ENCODE measurements at regions not wholly inside any gene's neighbourhood (a gene's known extent, or its start where the extent isn't known, plus 50 kb on each side); places are given as distances from the start of the nearest gene placed in this dataset.

GRCh38 chr11:129252621-129253020, 60.5 kb upstream of the ARHGAP32 start:
- no peaks in the 10 kb centered on the region for H4K20me1 ChIP-seq (ENCODE audit: insufficient read depth)

DNA sequence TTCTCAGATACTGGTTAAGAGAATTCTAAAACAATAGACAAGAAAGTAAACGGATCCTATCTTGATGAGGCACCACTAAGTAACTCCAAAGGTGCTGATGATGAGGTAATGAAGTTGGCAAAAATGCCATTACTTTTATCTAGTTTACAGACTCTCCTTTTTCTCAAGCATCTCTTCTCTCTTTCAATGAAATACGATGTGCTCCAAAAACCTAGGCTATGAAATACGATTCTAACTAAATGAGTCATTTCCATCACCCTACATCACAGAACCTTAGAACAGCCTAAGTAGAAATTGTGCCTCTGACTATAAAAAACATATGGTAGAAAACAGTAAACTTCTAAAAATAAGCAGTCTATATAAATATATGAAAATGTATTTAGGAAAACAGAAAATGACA, 58.9 kb upstream of the ARHGAP32 start:
- Histone ChIP-seq H3K9me3 (ENCODE audit: low read length) (no peaks in the 10 kb centered on the region), H4K20me1 (ENCODE audit: insufficient read depth) (no peaks in the 10 kb centered on the region), H3K9ac (ENCODE audit: low read length) (no peak overlapping the region), H3F3A (ENCODE audit: insufficient read depth, low read length, poor library complexity, severe bottlenecking) (no peaks in the 10 kb centered on the region), H2AFZ (ENCODE audit: low read depth, low read length) (no peak overlapping the region), H3K4me3 (ENCODE audit: low read length) (no peak overlapping the region), H3K27ac (ENCODE audit: low read length) (no peak overlapping the region), H3K9me2 (ENCODE audit: insufficient read depth, low read length) (no peaks in the 10 kb centered on the region), H3K79me2 (replicated peaks; ENCODE audit: insufficient read depth, low read length) (peaks cover 28% of the 10 kb centered on the region), H3K27me3 (ENCODE audit: insufficient read depth, low read depth, low read length) (no peaks in the 10 kb centered on the region), H3K36me3 (ENCODE audit: insufficient read depth, low read length) (no peaks in the 10 kb centered on the region), H3K4me2 (ENCODE audit: low read length) (no peak overlapping the region)
- TF ChIP-seq TAF1 (IDR thresholded peaks at IDR 0.05; ENCODE audit: low read depth) (no peak), EZH2 (IDR thresholded peaks at IDR 0.05; ENCODE audit: borderline replicate concordance, insufficient read depth, low read length, poor library complexity, severe bottlenecking) (no peak), EP300 (conservative IDR thresholded peaks at IDR 0.05; ENCODE audit: poor library complexity, severe bottlenecking) (no peak), SMC3 (conservative IDR thresholded peaks at IDR 0.05; ENCODE audit: poor library complexity) (no peak), RAD21 (conservative IDR thresholded peaks at IDR 0.05) (no peak), MXI1 (conservative IDR thresholded peaks at IDR 0.05; ENCODE audit: poor library complexity, severe bottlenecking) (no peak), POLR2AphosphoS5 (IDR thresholded peaks at IDR 0.05) (no peak), CTCF (IDR thresholded peaks at IDR 0.05; ENCODE audit: poor library complexity, severe bottlenecking) (no peak)
- TF ChIP-seq, protein P1, sequence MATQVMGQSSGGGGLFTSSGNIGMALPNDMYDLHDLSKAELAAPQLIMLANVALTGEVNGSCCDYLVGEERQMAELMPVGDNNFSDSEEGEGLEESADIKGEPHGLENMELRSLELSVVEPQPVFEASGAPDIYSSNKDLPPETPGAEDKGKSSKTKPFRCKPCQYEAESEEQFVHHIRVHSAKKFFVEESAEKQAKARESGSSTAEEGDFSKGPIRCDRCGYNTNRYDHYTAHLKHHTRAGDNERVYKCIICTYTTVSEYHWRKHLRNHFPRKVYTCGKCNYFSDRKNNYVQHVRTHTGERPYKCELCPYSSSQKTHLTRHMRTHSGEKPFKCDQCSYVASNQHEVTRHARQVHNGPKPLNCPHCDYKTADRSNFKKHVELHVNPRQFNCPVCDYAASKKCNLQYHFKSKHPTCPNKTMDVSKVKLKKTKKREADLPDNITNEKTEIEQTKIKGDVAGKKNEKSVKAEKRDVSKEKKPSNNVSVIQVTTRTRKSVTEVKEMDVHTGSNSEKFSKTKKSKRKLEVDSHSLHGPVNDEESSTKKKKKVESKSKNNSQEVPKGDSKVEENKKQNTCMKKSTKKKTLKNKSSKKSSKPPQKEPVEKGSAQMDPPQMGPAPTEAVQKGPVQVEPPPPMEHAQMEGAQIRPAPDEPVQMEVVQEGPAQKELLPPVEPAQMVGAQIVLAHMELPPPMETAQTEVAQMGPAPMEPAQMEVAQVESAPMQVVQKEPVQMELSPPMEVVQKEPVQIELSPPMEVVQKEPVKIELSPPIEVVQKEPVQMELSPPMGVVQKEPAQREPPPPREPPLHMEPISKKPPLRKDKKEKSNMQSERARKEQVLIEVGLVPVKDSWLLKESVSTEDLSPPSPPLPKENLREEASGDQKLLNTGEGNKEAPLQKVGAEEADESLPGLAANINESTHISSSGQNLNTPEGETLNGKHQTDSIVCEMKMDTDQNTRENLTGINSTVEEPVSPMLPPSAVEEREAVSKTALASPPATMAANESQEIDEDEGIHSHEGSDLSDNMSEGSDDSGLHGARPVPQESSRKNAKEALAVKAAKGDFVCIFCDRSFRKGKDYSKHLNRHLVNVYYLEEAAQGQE (IDR thresholded peaks at IDR 0.05; ENCODE audit: borderline replicate concordance), result no peak

More at GRCh38 chr11:129252621-129253020, 60.5 kb upstream of the ARHGAP32 start:
- H3K9me3 ChIP-seq (ENCODE audit: low read length), result no peaks in the 10 kb centered on the region
- peaks cover 34% of the 10 kb centered on the region for H3K79me2 ChIP-seq (replicated peaks; ENCODE audit: insufficient read depth, low read length)
- H3K4me3 ChIP-seq (ENCODE audit: low read length), result peak overlapping the region; percentile 20
- no peaks in the 10 kb centered on the region for H3K9me2 ChIP-seq (ENCODE audit: insufficient read depth, low read length)
- TF ChIP-seq EP300 (conservative IDR thresholded peaks at IDR 0.05; ENCODE audit: poor library complexity, severe bottlenecking), result no peak
- TF ChIP-seq, protein P1 (IDR thresholded peaks at IDR 0.05; ENCODE audit: borderline replicate concordance), result no peak
- no peak for TF ChIP-seq TAF1 (IDR thresholded peaks at IDR 0.05; ENCODE audit: low read depth)
- TF ChIP-seq MXI1 (conservative IDR thresholded peaks at IDR 0.05; ENCODE audit: poor library complexity, severe bottlenecking), result no peak
- TF ChIP-seq EZH2 (IDR thresholded peaks at IDR 0.05; ENCODE audit: borderline replicate concordance, insufficient read depth, low read length, poor library complexity, severe bottlenecking), result no peak
- no peak for TF ChIP-seq CTCF (IDR thresholded peaks at IDR 0.05; ENCODE audit: poor library complexity, severe bottlenecking)
- no peak for TF ChIP-seq SMC3 (conservative IDR thresholded peaks at IDR 0.05; ENCODE audit: poor library complexity)
- no peak for TF ChIP-seq RAD21 (conservative IDR thresholded peaks at IDR 0.05)
- no peak for TF ChIP-seq POLR2AphosphoS5 (IDR thresholded peaks at IDR 0.05)
- H3K27me3 ChIP-seq (ENCODE audit: insufficient read depth, low read depth, low read length), result no peaks in the 10 kb centered on the region
- H2AFZ ChIP-seq (ENCODE audit: low read depth, low read length), result no peak overlapping the region
- no peak overlapping the region for H3K27ac ChIP-seq (ENCODE audit: low read length)
- H3K4me2 ChIP-seq (ENCODE audit: low read length), result no peak overlapping the region
- H3K9ac ChIP-seq (ENCODE audit: low read length), result no peak overlapping the region
- H3K36me3 ChIP-seq (ENCODE audit: insufficient read depth, low read length), result no peaks in the 10 kb centered on the region
- no peaks in the 10 kb centered on the region for H3F3A ChIP-seq (ENCODE audit: insufficient read depth, low read length, poor library complexity, severe bottlenecking)

All from neural cell (in vitro differentiated cells).